GM19452 (cell line): ENCODE measurements at regions not wholly inside any gene's neighbourhood (a gene's known extent, or its start where the extent isn't known, plus 50 kb on each side); places are given as distances from the start of the nearest gene placed in this dataset.
A peak's percentile ranks its signal among the peaks of the same experiment; 100 is the strongest.
"Not testable (repeated sequence)": the region's sequence is repeated elsewhere in the genome, so short reads cannot be mapped to it uniquely, and the experiment has no call there.

Source experiments
- ATAC-seq: cut with Tn5 transposase; IDR thresholded peaks from one replicate; pipeline ENCODE4 v1.9.1; 2021; ENCODE audit not compliant: unreplicated experiment

DNA sequence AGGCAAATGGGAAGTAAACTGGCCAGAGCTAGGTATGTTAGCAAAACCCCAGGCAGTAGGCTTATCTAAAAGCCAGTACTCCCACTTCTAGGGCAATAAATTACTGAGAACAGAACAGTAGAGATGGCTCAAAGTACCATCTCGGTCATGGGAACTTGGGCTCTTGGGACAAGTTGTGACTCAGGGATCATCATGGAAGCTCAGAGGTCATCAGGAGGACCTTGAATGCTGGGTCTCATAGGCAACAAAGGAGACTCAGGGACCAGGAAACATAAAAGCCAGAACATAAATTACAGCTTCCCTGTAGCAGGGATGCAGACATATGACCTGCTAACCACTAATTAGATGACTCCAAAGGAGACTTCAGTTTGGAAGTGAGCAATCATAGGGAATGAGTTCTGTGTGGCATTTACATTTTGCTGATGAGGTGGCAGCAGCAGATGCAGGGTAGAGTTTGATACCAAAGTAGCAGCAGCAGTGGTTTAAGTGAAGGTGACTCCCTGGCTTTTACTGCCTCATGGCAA lies 97.6 kb upstream of the SCAF11 start:
- ATAC-seq, result no peak

- ATAC-seq, result no peak
Measured at GRCh38 chr12:46084666-46085631, 94.6 kb upstream of the SCAF11 start.

DNA sequence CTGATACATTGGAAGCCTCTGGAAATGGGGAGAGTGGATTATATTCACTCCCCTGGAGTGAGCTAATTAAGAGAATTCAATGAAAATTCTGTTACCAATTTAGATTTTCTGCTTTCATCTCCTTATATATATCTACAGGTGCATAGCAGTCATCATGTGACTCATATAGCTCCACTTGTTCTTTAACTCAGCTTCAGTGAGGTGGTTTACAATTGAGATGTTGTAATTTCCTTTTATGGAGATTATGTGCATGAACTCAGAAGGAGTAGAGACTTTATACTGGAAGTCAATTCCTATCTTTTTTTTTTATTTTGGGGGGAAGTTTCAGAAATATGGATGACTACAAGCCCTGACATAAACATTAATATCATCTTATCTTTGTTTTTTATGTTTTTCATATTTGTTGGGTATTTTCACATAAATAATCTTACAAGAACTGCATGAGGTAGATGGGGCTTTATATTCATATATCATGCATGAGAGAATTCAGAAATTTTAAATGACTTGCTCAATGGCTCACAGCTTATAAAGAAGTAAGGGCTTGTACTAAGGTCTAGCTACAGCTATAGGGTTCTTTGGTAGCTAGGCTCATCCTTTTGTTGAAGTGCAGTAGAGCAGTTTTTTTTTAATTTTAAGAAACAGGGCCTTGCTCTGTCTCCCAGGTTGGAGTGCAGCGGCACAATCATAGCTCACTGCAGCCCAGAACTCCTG lies 92.3 kb upstream of the SCAF11 start:
- ATAC-seq, result no peak

- no peak for ATAC-seq
Measured at GRCh38 chr12:46073321-46073720, 82.9 kb upstream of the SCAF11 start.

DNA sequence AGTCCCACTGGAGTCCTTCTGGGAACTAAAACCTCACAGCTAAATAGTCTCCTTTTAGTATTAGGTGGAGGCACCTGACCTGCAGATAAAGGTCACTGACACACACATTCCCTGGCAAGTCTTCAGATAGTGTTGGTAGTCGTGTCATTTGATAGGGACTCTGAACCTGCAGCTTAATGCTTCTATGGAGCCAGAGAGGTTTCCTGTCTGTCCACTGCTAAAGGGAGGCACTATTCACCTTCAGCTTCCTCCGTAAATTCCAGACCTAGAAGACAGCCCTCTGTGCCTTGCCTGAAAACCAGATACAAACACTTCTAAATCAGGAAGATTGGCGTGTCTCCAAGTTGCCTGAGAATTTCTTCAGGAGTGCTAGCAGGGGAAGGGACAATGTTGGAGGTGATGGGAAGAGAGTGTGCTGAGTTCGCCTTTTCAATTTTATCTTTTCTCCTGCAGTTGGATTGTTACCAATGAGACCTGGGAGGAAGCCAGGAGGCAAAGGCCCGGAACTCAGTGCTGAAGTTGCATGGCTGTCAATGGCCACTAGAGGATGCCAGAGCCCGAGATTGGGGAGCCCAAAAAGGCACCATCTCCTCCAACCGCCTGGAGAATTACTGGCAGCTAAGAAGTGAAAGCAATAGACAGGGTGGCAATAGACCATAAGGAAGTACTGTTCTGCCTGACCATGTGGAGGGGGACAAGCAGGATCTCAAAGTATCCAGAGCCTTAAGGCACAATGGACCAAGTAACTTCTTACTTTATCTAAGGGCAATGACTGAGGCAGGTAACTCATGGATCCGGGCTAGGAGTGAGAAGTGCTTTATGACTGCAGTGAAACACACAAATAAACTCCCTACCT lies 81.6 kb upstream of the SCAF11 start:
- peak; percentile 92 for ATAC-seq

GRCh38 chr12:46071335-46071734 lies 81.0 kb upstream of the SCAF11 start:
- ATAC-seq, result no peak

DNA sequence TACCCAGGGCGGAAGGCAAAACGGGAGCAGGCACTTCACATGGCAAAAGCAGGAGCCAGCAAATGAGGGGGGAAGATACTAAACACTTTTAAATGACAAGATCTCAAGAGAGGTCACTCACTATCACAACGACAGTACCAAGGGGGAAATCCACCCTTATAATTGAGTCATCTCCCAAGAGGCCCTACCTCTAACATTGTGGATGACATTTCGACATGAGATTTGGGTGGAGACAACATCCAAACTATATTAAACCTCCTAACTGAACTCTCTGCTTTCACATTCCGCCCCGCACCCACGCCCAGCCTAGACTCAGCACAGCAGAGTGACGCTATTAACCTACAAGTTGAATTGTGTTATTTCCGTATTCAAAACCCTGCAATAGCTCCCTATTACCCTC lies 76.7 kb upstream of the SCAF11 start:
- no peak for ATAC-seq

- peak; percentile 89 for ATAC-seq
Measured at GRCh38 chr12:46065412-46066166, 75.2 kb upstream of the SCAF11 start.

- ATAC-seq, result no peak
Measured at GRCh38 chr12:46064548-46064947, 74.2 kb upstream of the SCAF11 start.

GRCh38 chr12:46058697-46059096 lies 68.3 kb upstream of the SCAF11 start:
- ATAC-seq, result not testable (repeated sequence)

DNA sequence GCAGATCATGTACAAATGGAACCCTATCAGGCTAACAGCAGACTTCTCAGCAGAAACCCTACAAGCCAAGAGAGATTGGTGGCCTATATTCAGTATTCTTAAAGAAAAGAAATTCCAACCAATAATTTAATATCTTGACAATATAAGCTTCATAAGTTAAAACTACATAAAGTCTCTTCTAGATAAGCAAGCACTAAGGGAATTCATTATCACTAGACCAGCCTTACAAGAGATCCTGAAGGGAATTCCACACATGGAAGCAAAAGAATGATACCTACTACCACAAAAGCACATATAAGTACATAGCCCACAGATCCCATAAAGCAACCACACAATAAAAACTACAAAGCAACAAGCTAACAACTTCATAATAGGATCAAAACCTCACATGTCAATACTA lies 60.4 kb upstream of the SCAF11 start:
- no peak for ATAC-seq

DNA sequence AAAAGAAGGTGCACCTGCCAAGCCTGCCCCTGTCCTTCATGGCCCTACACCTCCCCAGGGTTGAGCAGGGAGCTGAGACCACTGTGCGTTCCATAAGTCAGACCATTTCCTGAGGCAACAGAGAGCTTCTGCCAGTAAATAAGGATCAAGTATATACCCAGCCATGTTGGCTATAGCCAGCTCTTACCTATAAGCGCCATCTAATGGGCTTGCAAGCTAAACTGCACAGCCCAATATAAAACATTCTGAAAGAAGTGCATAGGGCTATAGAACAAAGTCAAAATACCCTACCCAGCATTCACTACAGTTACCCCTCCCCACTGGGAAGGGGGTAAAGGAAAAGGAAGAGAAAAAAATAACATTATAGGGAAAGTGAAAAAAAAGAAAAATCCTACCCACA lies 59.3 kb upstream of the SCAF11 start:
- ATAC-seq, result no peak

GRCh38 chr12:46046436-46046835 lies 56.1 kb upstream of the SCAF11 start:
- no peak for ATAC-seq

DNA sequence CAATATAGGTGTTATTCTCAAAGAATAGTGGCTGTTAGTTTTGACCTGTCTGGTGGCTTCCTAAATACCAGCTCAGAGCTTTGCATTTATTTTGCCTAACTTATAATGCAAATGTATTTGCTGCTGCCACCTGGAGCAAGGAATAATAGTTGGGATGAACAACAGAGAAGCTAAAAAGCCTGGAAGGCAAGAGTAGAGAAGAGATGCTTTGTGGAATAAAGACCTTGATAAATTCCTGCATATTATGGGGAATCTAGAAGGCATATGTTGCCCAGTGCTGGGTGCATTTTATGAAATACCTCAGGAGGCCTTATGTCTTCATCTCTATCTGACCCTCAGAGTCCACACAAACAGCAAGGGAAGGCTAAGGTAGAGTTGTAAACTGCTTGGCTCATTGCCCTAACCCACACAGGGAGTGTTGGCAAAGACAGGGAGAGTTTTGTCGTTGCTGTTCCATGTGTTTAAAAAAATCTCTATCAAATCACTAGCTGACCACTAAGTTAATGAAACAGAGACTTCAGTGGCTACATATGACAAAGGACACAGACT lies 53.7 kb upstream of the SCAF11 start:
- no peak for ATAC-seq
